OCI-M1 (cell line): ENCODE measurements at regions not wholly inside any gene's neighbourhood (a gene's known extent, or its start where the extent isn't known, plus 50 kb on each side); places are given as distances from the start of the nearest gene placed in this dataset.

Source experiments
- DNase-seq: peaks from one replicate; lab custom pipeline; 2025; lab: John Stamatoyannopoulos, UW

DNA sequence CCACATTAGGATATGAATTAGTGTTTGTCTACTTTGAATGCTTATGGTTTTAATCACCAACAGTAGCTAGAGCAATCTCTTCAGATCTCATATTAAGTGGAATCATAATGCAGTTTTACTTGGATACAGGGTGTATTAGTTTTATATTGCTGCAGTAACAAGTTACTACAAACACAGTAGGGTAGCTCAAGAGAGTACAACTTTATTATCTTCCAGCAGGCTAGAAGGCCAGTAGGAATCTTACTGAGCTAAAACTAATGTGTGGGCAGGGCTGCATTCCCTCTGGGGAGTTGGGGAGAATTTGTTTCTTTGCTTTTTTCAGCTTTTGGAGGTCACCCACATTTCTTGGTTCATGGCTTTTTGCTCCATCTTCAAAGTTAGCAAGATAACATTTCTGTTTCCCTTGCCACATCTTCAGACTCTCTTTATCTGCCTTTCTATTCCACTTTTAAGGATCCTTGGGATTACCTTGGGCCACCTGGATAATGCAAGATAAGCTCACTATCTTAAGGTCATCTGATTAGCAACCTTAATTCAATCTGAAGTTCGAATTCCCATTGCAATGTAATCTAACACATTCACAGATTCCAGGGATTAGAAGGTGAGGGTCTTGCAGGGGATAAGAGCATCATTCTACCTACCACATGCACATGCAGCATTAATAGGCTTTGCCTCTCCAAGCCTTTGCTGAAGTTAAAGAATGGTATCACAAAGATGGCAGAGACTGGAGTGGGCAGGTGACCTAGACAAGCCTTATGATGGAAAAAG is 134.1 kb upstream of the SLC10A2 start:
- DNase-seq: no peak

- DNase-seq: no peak
These were observed 133.3 kb upstream of the SLC10A2 start for GRCh38 chr13:103199380-103200088.

DNA sequence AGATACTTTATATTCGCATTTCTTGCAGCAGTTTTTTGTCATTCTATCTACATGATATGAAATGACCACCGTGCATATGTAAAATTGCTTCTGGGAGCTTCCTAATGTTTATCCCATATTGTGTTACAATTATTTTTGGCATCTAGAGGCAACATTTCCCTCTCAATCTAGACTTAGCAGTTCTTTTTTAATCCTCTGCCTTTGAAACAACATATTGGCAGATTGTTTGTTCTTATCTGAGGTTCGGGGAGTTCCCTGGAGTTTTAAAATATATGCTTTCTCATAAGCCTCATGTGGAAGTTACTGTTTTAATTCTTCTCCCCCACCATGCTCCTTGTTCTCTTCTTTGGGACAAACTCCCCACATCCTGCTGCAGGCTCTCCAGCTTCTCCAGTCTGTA is 130.1 kb upstream of the SLC10A2 start:
- no peak for DNase-seq

- no peak for DNase-seq
These were observed 129.5 kb upstream of the SLC10A2 start for GRCh38 chr13:103195762-103196161.

DNA sequence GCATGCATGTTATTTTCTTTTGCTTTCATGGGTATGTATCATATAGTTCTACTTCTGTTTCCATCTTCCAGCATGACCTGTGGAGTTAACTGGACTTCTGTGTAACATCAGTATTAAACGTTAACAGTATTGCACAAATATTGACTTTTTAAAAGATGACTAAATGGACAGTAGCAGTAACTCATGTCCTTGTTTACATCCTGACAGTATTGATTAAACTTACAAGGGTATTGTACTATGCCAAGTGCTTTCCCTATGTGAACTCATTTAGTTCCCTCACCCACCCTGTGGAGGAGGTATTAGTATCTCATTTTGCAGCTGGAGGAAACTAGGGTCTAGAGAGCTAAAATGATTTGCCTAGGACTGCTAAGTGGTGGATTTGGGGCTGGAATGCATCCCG is 128.7 kb upstream of the SLC10A2 start:
- no peak for DNase-seq

DNA sequence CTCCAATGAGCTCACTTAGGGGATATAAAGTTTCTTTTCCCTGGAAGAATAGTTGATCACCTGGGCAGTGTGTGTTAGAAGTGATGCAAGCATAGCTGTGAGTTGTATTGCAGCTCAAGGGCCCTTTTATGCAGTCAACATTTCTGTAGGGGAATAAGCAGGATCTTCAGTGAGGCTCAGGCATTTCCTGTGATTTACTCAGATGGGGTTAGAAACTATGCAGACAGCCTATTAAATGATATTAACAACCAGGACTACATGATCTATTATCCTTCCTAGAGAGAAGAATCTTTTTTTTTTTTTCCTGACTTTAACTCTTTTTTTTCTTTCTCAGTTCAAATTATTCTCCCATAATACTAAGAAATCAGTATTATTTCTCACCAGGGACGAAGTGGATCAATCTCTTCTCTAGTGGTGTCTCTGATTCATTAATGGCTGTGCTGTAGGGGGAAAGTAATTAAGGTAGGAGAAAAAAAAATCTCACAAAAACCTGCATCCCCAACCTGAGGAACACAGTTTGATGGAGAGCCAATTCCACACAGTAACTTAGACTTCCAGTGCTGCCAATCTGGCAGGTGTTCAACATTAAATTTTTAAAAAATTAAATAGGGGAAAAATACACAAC is 126.4 kb upstream of the SLC10A2 start:
- no peak for DNase-seq

- DNase-seq: no peak
These were observed 124.6 kb upstream of the SLC10A2 start for GRCh38 chr13:103190841-103191240.

DNA sequence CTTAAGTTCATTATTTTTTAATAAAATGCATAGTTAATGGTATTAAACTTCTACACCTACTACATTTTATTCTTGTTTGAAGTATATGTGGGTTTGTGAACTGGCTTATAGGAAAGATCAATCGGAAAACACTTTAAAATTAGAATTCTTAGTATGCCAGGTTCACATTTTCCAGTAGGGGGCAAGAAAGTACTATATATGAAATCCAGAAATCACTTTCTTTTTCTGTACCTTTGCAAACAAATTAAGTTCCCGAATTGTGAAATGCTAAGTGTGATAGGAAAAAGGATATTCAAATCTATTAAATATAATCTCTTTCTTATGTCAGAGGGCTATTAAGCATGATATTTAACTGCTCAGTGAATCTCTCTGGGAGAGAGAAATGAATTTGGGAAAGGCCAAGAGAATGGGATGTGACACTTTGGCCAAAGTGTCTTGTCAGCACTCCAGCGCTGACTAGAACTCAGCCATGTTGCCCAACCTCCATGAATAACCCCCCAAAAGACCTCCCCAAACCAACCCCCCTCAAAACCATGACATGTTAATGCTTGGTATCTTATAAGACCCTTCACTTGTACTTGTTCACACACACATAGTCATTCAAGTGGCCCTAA is 122.6 kb upstream of the SLC10A2 start:
- DNase-seq: peak; percentile 77

DNA sequence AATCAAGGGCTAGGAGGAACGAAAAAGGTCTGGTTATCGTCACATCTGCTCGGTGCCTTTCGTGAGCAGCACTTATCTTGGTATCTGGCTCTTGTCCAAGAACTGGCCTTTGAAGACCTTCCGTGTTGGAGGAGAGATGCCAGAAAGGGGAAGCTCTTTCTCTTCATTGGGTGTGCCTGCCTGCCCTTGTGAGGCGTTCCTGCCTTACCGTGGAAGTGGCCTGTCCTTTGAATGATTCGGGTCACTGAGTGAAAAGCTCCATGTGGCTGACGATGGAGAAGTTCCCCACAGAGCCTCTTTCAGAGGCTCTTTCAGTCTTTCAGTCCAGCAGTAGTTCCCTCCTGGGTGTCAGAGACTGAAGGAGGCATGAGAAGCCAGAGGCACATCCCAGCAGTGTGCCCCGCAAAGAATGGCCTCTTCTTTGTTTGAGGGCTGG is 121.5 kb upstream of the SLC10A2 start:
- peak; percentile 81 for DNase-seq

- no peak for DNase-seq
These were observed 118.2 kb upstream of the SLC10A2 start for GRCh38 chr13:103184413-103184812.

DNA sequence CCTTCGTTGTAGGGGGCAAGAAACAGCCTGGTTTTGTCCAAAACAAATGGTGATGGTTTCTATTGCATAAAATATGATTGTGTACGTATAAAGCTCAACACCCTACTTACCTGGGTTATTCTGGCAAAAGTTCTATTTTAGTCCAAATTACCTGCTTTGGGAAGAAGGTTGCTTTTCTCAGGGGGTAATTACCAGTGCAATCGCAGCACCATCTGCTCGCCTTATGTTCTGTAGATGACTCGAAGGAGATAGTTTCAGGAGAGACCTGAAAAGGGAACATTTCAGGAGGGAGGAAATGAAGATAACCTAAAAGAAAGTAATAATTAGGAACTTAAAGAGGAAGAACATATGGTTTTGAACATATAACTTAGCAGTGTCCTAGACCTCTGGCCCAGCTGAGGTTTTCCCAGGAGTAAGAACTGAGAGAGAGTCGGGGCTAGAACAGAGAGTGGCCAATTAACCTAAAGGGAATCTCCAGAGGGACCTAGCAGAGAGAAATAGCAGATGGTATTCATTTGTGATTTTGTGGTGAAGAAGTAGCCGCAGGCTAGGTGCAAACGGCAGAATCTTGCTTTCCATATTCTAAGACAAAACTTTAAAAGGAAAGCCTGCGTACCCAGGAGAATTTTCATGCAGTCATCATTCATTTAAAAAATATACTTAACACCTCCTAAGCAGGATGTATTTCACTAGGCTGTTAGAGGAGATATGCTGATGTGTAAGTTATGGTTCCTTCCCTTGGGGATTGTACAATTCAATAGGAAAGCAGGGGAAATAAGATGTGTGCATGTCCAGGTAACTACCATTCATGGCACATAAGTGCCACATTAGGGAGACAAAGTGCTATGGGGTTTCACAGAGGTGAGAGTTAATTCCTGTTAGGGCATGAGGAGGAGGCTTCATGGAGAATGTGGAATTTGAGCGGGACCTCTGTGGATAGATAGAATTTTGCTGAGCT is 113.0 kb upstream of the SLC10A2 start:
- DNase-seq: no peak

DNA sequence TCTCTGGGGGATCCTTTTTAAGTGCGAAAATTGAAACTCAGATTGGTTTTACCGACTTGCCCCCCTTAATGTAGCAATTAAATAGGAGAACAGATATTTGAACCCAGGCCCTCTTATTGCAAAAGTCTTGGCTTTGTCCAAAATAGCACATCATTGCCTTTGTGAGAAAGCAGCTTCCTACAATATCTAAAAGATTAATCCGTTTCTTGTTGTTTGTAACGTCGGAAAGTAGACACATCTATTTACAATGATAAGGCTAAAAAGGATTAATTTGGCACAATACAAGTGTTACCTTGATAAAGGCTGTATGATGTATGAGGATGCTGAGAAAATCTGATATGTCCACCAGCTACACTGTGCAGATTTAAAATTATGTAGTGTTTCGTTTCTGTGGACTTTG is 108.7 kb upstream of the SLC10A2 start:
- DNase-seq: no peak

- DNase-seq: no peak
These were observed 102.8 kb upstream of the SLC10A2 start for GRCh38 chr13:103168901-103169508.

- DNase-seq: no peak
These were observed 98.0 kb upstream of the SLC10A2 start for GRCh38 chr13:103164251-103164650.

DNA sequence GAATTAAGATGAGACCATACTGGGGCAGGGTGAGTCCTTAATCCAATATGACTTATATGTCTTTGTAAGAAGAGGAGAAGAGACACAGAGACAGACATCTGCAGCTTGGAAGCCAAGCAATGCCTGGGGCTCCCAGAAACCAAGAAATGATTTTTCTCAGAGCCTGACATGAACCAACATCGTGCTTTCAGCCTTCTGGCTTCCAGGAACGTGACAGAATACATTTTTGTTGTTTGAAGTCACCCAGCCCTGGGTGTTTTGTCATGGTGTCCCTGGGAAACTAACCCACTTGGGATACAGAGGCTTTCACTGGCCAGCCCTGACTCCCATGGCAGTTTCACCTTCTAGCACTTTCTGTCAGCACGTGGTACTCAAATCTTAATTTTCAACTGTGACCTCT is 95.3 kb upstream of the SLC10A2 start:
- no peak for DNase-seq

GRCh38 chr13:103157434-103158145 is 91.4 kb upstream of the SLC10A2 start:
- DNase-seq: no peak

- no peak for DNase-seq
These were observed 90.8 kb upstream of the SLC10A2 start for GRCh38 chr13:103157016-103157415.

DNA sequence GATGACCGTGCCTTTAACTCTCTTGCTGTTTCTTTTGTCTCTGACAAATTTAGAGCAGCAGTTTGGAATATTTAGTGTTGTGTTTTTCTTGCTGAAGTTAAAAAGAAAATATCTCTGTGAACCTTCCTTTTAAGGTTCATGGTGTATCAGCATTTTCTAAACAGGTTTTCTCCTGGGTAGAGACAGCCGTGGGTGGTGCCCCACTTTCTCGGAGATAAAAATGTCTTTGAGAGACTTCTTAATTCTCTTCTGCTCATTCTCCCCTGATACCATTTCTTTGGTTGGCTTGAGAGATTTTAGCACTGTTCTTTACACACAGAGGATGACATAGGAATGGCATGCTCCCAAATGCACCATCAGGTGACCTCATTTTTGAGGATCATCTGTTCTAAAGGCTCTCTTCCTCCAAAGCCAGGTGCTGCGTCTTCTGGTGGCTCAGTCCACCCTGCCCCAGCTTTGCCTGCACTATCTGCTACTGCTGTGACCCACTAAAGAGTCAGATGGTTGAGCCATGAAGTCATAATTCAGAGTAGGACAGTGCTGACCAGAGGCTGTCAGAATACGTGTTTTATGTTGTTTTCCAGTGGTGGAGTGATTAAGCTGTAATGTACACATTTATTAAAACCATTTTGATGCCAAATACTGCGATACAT is 90.3 kb upstream of the SLC10A2 start:
- no peak for DNase-seq

- no peak for DNase-seq
These were observed 87.2 kb upstream of the SLC10A2 start for GRCh38 chr13:103153466-103153865.

- DNase-seq: peak; percentile 15
These were observed 81.7 kb upstream of the SLC10A2 start for GRCh38 chr13:103147961-103148360.
